SU-DHL-6 (cell line): ENCODE measurements at regions not wholly inside any gene's neighbourhood (a gene's known extent, or its start where the extent isn't known, plus 50 kb on each side); places are given as distances from the start of the nearest gene placed in this dataset.

Experiments used
- H2AFZ ChIP-seq: fragments of 200-600 bp; sonication (generic); 2 replicates; pipeline ENCODE4 v1.6.1; 2014; ENCODE audit warnings: low read depth, mild to moderate bottlenecking, moderate library complexity, mixed read lengths, antibody characterized with exemption, low read length; ENCODE audit not compliant: severe bottlenecking
- H3F3A ChIP-seq: fragments of 200-600 bp; shearing (Covaris generic); 2 replicates; pipeline ENCODE4 v1.6.0; 2016; ENCODE audit warnings: antibody characterized with exemption, mild to moderate bottlenecking; ENCODE audit not compliant: insufficient read depth
- H3K27ac ChIP-seq: fragments of 200-600 bp; sonication (generic); 2 replicates; pipeline ENCODE4 v1.5.1; 2016; ENCODE audit warnings: low read depth, mild to moderate bottlenecking, low read length, moderate library complexity, mixed read lengths
- H3K27me3 ChIP-seq: fragments of 200-600 bp; sonication (generic), shearing (Covaris generic); 2 replicates; pipeline ENCODE4 v1.6.0; 2014; ENCODE audit warnings: mild to moderate bottlenecking, low read length
- H3K36me3 ChIP-seq: fragments of 200-600 bp; sonication (generic); 2 replicates; pipeline ENCODE4 v1.6.1; 2014; ENCODE audit warnings: mild to moderate bottlenecking, low read length, mixed read lengths
- H3K4me2 ChIP-seq: fragments of 300-600, 200-600 bp; shearing (Covaris generic), sonication (generic); 2 replicates; pipeline ENCODE4 v1.6.0; 2014; ENCODE audit warnings: low read length, low read depth, mild to moderate bottlenecking; ENCODE audit not compliant: poor library complexity, severe bottlenecking
- H3K4me3 ChIP-seq: fragments of 200-600 bp; sonication (generic); 2 replicates; pipeline ENCODE4 v1.5.1; 2014; ENCODE audit warnings: antibody characterized with exemption, low read length, mild to moderate bottlenecking, mixed read lengths; ENCODE audit not compliant: insufficient read depth, poor library complexity, severe bottlenecking
- H3K79me2 ChIP-seq: fragments of 200-600 bp; sonication (generic); 2 replicates; pipeline ENCODE4 v1.6.1; 2014; ENCODE audit warnings: mild to moderate bottlenecking, low read length, moderate library complexity; ENCODE audit not compliant: insufficient read depth
- H3K9ac ChIP-seq: fragments of 200-600 bp; sonication (generic); 2 replicates; pipeline ENCODE4 v1.7.0; 2014; ENCODE audit warnings: mild to moderate bottlenecking, low read length
- H3K9me2 ChIP-seq: fragments of 200-600 bp; sonication (generic); replicated peaks from 2 replicates; pipeline ENCODE4 v1.6.1; 2014; ENCODE audit warnings: low read length; ENCODE audit not compliant: insufficient read depth
- H3K9me3 ChIP-seq: fragments of 200-600 bp; sonication (generic); 2 replicates; pipeline ENCODE4 v1.6.1; 2014; ENCODE audit warnings: low read length, mixed read lengths; ENCODE audit not compliant: insufficient read depth
- H4K20me1 ChIP-seq: fragments of 200-600 bp; sonication (generic); 2 replicates; pipeline ENCODE4 v1.6.1; 2014; ENCODE audit warnings: low read depth, mild to moderate bottlenecking, antibody characterized with exemption, low read length, moderate library complexity, mixed read lengths
- EZH2phosphoT487 ChIP-seq: fragments of 200-600 bp; sonication (generic), shearing (Covaris generic); conservative IDR thresholded peaks from 2 replicates; pipeline ENCODE4 v1.6.1; 2018; ENCODE audit warnings: mild to moderate bottlenecking, antibody characterized with exemption, low read length, moderate library complexity, mixed read lengths
- TF ChIP-seq, protein P1 (sequence below): fragments of 200-600 bp; sonication (generic); IDR thresholded peaks from one replicate; pipeline ENCODE4 v1.5.1; 2017; ENCODE audit warnings: antibody characterized with exemption, mild to moderate bottlenecking, low read length, moderate library complexity; ENCODE audit not compliant: insufficient read depth, poor library complexity, severe bottlenecking

DNA sequence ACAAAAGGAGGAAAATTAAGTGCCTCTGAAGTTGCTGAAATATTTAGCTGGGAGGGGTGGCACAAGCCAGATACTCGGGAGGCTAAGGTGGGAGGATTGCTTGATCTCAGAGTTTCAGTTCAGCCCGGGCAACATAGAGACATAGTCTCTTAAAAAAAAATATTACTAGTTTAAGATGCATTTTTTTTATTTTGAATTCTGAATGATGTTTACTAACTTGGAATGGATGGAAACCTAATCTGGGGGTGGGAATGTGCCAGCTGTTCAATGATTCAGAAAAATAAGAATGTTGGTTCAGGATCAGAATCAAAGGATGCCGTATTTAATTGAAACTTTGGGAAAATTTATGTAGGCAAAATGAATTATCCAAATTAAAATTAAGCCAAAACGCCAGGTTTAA lies 167.2 kb upstream of the ANK2 start:
- Histone ChIP-seq H3F3A (no peaks in the 10 kb centered on the region), H3K27ac (no peak overlapping the region), H3K4me3 (no peak overlapping the region), H4K20me1 (no peaks in the 10 kb centered on the region), H3K9me3 (no peaks in the 10 kb centered on the region), H3K9me2 (no peaks in the 10 kb centered on the region), H3K79me2 (no peaks in the 10 kb centered on the region), H3K36me3 (no peaks in the 10 kb centered on the region), H3K4me2 (no peak overlapping the region), H3K27me3 (no peaks in the 10 kb centered on the region), H2AFZ (no peak overlapping the region), H3K9ac (no peak overlapping the region)
- TF ChIP-seq, protein P1, sequence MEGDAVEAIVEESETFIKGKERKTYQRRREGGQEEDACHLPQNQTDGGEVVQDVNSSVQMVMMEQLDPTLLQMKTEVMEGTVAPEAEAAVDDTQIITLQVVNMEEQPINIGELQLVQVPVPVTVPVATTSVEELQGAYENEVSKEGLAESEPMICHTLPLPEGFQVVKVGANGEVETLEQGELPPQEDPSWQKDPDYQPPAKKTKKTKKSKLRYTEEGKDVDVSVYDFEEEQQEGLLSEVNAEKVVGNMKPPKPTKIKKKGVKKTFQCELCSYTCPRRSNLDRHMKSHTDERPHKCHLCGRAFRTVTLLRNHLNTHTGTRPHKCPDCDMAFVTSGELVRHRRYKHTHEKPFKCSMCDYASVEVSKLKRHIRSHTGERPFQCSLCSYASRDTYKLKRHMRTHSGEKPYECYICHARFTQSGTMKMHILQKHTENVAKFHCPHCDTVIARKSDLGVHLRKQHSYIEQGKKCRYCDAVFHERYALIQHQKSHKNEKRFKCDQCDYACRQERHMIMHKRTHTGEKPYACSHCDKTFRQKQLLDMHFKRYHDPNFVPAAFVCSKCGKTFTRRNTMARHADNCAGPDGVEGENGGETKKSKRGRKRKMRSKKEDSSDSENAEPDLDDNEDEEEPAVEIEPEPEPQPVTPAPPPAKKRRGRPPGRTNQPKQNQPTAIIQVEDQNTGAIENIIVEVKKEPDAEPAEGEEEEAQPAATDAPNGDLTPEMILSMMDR, result no peak
- no peak for TF ChIP-seq EZH2phosphoT487

DNA sequence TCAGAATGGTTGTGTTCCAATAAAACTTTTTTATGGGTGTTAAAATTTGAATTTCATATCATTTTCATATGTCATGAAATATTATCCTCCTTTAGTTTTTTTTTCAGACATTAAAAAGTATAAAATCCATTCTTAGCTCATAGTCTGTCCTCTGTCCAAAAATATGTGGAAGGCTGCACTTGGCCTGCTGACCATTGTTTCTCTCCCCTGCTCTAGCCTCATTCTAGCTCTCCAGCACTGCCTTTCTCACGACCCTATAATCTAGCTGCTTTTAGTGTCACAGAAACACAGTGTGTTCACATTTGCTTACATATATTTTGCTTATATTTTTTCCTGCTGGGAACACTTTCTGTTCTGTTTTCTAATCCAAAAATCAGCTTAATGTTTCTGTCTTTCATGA lies 165.0 kb upstream of the ANK2 start:
- Histone ChIP-seq H3K4me3 (no peak overlapping the region), H3K9me3 (no peaks in the 10 kb centered on the region), H2AFZ (no peak overlapping the region), H4K20me1 (no peaks in the 10 kb centered on the region), H3K4me2 (no peak overlapping the region), H3F3A (no peaks in the 10 kb centered on the region), H3K27ac (no peak overlapping the region), H3K9ac (no peak overlapping the region), H3K27me3 (no peaks in the 10 kb centered on the region), H3K79me2 (no peaks in the 10 kb centered on the region), H3K36me3 (no peaks in the 10 kb centered on the region), H3K9me2 (no peaks in the 10 kb centered on the region)
- TF ChIP-seq, protein P1, result no peak
- TF ChIP-seq EZH2phosphoT487, result no peak

DNA sequence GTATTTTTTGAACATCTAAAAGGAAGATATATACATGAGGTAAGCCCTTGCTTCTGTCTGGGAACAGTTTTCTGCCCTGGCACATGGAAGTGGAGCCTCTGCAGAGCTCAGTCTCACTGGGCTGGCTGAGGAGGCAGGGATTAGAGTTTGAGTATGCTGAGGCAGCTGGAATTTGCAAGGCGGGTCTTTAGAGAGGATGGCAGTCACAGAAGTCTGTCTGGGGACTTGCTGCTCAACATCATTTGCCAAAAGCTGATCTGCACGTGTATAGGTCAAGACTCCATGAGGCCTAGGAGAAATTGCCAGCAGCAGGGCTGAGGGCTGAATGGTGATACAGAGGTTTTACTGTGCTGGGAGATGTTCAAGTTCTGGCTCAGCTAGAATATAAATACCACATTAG lies 163.6 kb upstream of the ANK2 start:
- H3K9me3 ChIP-seq, result no peaks in the 10 kb centered on the region
- no peak overlapping the region for H3K4me3 ChIP-seq
- H3K79me2 ChIP-seq, result no peaks in the 10 kb centered on the region
- H3K9ac ChIP-seq, result no peak overlapping the region
- H3K9me2 ChIP-seq, result no peaks in the 10 kb centered on the region
- H2AFZ ChIP-seq, result no peak overlapping the region
- no peaks in the 10 kb centered on the region for H3F3A ChIP-seq
- no peak overlapping the region for H3K4me2 ChIP-seq
- TF ChIP-seq EZH2phosphoT487, result no peak
- TF ChIP-seq, protein P1, result no peak
- H3K36me3 ChIP-seq, result no peaks in the 10 kb centered on the region
- no peaks in the 10 kb centered on the region for H3K27me3 ChIP-seq
- no peaks in the 10 kb centered on the region for H4K20me1 ChIP-seq
- no peak overlapping the region for H3K27ac ChIP-seq

DNA sequence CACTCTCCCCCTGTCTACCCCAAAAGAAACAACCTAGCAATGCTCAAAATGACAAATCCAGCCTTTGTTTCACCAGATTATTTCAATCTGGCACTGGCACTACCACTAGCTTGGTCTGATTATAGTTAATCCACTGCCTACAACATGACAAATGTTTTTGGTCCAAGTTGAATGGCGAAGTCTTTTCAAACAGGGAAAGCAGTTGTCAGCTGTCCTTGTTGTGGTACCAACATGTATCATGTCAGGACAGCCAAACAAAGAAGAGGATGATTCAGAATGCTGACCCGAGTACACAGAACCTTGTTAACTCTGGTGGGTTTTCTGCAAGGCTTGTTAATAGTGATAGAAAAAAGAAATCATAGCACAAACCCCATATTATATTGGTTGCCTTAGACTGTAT lies 160.8 kb upstream of the ANK2 start:
- Histone ChIP-seq H3K9me3 (no peaks in the 10 kb centered on the region), H3K27ac (no peak overlapping the region), H2AFZ (no peak overlapping the region), H3K4me3 (no peak overlapping the region), H4K20me1 (no peaks in the 10 kb centered on the region), H3K4me2 (no peak overlapping the region), H3K9me2 (no peaks in the 10 kb centered on the region), H3F3A (no peaks in the 10 kb centered on the region), H3K36me3 (no peaks in the 10 kb centered on the region), H3K9ac (no peak overlapping the region), H3K27me3 (no peaks in the 10 kb centered on the region), H3K79me2 (no peaks in the 10 kb centered on the region)
- no peak for TF ChIP-seq EZH2phosphoT487
- TF ChIP-seq, protein P1, result no peak
